NCI-H1105 (cell line): ENCODE measurements at regions not wholly inside any gene's neighbourhood (a gene's known extent, or its start where the extent isn't known, plus 50 kb on each side); places are given as distances from the start of the nearest gene placed in this dataset.
A peak's percentile ranks its signal among the peaks of the same experiment; 100 is the strongest.
"Not testable (repeated sequence)": the region's sequence is repeated elsewhere in the genome, so short reads cannot be mapped to it uniquely, and the experiment has no call there.

ENCODE experiments used
- DNase-seq: peaks from one replicate; lab custom pipeline; 2025; lab: John Stamatoyannopoulos, UW

DNA sequence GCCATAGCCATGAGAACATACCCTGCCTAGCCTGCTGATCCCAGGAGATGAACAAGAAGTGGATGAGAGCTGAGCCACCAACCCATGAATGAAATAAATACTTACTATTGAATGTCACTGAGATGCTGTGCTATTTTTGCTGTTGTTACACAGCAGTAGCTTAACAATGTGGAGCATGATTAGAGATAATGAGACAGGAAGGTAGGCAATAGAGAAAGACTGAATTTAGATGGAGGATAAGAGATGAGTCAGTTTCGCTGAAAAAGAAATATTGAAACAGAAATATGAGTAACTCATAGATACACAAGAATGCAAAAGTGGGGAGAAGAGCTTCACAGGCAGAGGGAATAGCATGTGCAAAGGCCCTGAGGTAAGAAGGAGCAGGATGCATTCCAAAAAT lies 94.9 kb upstream of the TOP1 start:
- no peak for DNase-seq

DNA sequence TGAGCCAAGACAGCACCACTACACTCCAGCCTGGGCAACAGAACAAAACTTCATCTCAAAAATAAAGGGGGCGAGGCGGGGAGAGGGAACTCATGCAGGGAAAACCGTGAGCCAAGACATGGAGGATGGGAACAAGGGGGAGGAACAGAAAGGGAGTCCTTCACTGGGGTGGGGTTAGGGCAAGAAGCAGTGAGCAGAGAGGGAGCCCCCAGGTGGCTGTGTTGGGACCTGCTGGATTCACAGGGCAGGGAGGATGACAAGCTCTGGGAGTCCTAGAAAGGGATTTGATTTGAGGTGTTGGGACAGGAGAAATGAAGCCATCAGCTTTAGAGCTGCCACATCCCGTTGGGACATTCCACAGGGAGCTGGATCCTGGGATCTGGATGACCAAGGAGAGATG lies 90.6 kb upstream of the TOP1 start:
- DNase-seq, result no peak

DNA sequence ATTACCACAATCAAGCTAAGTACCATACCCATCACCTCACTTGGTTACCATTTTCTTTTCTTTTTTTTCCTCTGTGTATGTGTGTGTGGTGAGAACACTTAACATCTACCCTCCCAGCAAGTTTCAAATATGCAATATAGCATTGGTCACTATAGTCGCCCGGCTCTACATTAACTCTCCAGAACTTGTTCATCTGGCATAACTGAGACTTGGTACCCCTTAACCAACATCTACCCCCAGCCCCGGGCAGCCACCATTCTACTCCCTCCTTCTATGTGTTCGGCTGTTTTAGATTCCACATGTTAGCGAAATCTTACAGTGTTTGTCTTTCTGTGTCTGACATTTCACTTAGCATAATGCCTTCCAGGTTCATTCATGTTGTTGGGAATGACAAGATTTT lies 89.0 kb upstream of the TOP1 start:
- no peak for DNase-seq

DNA sequence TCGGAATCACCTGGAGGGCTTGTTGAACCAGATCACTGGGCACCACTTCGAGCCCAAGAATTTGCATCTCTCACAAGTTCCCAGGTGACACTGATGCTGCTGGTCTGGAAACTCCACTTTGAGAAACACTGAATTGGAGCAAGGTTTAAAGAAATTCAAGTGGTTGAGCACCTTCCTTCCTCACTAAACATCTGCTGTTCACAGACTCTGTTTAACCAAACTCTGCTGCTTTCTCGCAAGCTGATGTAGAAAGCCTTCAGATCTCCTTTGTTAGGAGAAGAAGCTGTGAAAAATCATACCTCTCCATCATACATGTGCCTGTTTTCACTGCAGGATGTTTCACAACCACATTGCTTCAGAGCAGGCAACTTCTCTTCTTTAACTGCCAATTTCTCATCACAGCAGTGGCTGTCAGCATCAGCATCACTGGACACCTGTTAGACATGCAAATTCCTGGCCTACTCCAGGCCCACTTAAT lies 87.5 kb upstream of the TOP1 start:
- DNase-seq, result no peak

DNA sequence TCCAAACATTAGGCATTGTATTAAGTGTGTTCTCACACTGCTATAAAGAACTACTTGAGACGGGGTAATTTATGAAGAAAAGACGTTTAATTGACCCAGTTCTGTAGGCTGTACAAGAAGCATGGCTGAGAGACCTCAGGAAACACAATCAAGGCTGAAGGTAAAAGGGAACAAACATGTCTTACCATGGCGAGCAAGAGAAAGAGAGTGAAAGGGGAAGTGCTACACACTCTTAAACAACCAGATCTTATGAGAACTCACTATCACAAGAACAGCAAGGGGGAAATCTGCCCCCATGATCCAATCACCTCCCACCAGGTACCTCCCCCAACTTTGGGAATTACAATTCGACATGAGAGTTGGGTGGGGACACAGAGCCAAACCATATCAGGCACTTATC lies 86.6 kb upstream of the TOP1 start:
- no peak for DNase-seq

DNA sequence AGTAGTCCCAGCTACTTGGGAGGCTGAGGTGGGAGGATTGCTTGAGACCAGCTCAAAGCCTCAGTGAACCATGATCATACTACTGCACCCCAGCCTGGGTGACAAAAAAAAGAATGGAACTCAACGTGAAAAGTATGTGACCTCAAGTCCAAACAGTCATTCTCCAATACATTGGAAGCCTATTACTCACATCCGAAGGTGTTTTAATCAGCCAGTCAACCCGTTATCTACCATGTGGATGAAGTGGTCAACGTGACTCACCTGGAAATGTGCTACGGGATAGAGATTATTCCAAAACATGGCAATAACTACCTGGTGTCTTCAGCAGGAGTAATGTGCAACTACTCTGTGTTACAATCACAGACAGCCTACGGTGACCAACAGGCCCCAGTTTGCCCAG lies 85.8 kb upstream of the TOP1 start:
- DNase-seq, result no peak

DNA sequence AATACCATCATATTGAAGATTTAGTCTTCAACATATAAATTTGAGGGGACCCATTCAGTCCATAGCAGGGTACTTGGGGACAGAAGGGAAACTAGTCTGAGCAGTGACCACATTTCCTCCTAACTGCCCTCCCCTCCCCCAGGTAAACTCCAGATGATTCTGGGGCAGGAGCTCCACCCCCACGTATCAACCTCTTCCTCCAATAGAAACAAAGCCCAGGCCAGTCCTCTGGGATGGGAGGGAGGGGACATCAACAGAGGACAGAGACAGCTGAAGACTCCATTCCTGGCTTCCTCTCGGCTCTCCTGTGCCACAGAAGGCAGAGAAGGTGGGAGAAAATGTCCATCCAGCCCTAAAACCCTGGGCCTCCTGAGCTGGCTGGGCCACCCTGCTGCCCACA lies 85.0 kb upstream of the TOP1 start:
- DNase-seq, result no peak

DNA sequence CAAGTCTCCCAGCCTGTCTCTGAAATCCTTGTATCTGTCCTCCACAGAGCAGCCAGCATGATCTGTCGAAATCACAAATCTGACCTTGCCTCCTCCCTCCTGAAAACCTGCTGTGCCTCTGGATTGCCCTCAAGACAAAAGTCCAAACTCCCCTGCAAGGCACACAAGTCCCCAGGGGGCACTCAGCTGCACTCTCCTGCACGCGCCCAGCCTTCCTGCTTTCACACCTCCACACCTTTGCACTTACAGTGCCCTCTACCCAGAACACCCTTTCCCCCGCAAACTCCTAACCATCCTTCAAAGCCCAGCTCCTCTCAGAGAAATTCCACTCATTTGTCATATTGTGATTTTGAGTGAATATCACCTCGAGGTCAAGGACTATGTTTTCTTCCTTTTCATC lies 83.4 kb upstream of the TOP1 start:
- no peak for DNase-seq

DNA sequence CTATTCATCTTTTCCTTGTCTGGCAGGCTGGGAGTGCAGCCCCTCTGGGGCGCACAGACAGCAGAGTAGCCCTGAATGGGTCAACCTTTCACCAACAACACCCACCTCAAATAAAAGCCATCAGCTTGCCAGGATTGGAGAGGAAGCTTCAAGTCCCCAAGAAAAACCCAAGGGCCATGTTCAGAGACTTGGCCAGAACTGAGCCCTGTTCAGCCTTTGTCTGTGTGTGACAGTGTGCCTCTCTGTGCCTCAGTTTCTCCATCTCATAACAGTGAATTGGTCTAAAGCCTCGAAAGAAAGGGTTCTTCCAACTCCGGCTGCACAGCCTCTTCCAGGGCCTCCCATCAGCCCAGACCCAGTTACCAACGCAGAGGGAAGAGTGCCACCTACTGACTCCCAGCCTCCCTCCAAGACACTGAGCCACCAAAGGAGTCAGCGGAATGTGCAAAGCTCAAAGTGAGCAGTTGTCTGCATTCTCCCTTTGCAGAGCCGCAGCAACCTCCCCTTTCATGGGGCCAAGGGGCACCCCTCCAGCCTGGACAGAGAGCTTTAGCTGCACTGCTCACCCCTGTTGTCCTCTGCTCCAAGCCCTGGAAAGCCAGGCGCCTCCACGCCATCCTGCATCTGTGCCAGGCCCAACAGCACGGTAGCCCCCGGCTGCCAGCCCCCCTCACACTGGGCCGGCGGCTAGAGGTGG lies 82.7 kb upstream of the TOP1 start:
- peak; percentile 37 for DNase-seq

DNA sequence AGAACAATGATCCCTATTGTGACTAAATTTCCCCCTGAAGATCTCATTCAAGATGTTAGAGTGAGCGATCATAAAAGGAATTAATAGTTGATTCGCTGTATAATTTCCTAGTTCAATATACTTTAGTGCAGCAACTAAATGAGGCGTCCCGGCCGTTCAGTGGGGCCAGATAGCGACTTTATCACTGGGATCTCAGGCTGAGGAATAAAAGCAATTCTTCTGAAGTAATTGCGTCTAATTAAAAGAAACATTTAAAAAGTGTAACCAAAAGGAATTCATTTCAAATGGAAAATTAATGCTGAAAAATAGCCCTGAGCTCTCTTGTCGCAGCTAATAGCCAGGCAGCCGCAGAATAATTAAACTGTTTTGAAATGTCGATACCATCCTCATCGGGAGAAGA lies 82.2 kb upstream of the TOP1 start:
- DNase-seq, result no peak

DNA sequence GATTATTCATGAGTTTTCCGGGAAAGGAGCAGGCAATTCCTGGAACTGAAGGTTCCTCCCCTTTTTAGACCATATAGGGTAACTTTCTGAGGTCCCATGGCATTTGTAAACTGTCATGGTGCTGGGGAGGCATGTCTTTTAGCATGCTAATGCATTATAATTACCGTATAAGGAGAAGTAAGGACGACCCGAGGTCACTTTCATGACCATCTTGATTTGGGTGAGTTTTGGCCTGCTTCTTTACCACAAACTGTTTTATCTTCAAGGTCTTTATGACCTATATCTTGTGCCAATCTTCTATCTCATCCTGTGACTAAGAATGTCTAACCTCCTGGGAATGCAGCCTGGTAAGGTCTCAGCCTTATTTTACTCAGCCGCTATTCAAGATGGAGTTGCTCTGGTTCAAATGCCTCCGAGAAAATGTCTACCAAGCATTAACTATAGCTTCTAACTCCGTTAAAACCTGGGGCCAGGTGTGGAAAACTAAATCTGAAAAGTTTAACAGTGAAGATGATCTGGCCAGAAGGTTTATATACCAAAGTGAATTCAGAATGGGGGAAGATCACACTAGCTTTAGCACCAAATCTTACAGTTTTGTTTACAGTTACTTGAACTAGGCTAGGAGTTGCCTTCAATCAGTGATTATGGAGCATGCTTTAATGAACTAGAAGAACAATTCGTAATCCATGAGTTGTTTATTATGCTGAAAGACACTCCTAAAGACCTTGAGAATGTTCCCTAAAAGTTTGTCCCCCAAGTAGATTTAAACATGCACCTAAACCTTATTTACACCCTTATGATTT lies 80.0 kb upstream of the TOP1 start:
- no peak for DNase-seq

DNA sequence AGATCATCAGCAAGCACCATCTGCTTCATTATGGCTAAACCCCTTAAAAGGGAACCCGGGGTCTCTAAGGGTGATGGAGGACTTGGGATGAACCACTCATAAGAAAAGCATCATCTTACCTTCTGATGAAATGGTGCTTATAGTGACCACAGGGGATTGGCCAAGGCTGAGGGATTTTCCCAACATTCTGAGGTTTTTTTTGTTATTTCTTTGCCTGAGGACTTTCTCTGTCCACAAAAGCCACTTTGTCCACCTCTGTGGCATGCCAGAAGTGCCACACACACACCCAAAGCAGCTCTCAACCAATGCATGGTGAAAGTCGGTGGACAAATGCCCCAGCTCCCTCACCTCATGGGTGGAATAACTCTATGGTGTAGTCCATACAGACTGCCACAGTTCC lies 79.3 kb upstream of the TOP1 start:
- no peak for DNase-seq

DNA sequence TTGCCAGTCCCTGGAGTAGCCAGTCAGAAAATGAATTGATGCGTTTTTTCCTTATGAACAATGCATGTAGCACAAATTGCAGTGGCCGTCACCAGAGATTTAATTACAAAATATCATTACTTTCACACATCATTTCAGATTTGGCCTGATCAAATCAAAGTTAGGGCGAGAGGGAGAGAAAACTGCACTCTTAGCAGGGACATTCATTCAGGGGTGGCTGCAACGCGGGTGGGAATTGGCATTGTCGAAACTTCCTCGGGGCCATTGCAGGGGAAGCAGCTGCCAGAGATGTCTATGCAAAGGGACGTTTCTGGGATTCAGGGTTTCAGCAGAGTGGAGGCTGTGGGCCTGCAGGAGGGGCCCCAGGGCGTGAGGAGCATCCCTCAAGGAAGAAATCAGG lies 76.5 kb upstream of the TOP1 start:
- no peak for DNase-seq

DNA sequence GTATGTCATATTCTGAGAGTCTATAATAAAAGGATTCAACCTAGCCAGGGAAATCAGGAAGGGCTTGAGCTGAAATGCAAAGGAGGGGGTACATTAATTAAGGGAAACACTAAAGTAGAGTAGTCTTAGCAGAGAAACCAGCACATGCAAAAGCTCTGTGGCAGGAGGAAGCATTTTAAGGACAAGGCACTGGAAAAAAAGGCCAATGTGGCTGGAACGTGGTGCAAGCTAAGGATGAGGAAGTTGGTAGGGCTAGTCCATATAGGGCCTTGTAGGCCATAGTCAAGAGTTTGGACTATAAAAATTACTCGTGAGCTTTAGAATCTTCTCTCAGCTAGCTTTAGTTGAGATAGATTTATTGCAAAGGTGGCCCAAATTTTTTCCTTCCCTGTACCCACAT lies 75.2 kb upstream of the TOP1 start:
- DNase-seq, result no peak

DNA sequence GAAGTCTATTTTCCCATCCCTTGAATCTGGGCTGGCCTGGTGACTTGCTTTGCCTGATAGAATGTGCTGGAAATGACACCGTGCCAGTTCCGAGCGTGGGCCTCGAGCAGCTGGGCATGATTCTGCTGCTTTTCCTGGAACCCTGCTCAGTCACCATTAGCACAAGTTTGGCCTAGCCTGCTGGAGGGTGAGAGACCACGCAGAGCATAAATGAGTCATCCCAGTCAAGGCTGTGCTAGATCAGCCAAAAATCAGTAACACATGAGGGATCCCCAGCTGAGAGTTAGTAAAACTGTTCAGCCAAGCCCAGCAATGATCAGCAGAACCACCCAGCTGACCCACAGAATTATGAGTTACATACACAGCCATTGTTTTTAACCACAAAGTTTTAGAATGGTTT lies 74.8 kb upstream of the TOP1 start:
- no peak for DNase-seq

DNA sequence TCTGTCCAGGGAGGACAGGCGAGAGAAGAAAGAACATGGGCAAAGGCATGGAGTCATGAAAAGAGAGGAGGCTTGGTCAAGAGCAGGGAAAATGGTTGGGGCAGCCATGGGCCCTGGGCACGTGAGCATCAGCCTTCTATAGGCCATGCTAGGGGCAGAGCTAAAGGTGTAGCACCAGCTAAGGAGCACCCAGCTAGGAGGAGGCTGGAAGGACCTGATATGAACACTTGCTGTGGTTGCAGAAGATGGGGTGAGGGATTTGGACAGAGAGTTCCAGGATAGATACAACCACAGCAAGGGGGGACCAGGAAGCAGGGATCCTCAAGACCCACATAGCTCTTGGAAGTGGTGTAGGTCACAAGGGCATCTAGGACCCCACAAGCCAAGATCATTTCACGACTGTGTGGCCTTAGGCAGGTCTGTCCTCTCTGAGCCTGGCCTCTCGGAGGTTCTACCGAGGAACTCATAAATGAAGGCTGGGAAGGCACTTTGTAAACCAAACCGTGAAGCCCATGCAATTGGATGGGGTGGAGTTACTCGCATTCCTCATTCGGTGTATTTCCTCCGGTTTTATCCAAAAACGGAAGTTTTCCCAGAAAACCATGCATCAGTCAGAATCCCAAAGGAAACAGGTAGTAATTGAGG lies 74.0 kb upstream of the TOP1 start:
- no peak for DNase-seq

DNA sequence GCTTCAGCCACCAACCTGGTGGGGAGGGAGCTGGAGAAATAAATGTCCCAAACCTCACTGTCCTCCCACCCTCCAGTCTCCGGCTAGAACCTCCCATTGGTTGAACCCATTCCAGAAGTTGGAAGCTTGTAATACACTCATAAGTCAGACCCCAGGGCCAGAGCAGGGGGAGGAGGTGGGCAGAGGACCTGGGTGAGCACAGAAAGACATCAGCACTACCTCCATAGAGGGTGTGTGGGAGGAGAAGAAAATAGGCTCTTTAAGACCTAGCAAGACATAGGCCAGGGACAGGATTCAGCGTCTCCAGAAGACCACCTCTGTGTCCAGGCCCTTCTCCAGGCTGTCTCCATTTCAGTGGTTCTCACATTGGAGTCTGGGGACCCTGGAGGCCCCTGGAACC lies 73.3 kb upstream of the TOP1 start:
- no peak for DNase-seq

DNA sequence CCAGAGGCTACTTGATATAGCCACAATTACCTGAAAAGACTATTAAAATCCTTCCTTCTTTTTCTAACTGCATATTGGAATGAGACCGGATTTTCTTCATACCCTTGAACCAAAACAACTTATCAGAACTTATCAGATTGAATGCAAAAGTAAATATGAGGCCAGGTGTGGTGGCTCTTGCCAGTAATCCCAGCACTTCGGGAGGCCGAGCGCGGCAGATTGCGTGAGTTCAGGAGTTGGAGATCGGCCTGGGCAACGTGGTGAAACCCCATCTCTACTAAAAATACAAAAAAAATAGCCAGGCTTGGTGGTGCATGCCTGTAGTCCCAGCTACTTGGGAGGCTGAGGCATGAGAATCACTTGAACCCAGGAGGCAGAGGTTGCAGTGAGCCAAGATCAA lies 72.8 kb upstream of the TOP1 start:
- DNase-seq, result not testable (repeated sequence)

DNA sequence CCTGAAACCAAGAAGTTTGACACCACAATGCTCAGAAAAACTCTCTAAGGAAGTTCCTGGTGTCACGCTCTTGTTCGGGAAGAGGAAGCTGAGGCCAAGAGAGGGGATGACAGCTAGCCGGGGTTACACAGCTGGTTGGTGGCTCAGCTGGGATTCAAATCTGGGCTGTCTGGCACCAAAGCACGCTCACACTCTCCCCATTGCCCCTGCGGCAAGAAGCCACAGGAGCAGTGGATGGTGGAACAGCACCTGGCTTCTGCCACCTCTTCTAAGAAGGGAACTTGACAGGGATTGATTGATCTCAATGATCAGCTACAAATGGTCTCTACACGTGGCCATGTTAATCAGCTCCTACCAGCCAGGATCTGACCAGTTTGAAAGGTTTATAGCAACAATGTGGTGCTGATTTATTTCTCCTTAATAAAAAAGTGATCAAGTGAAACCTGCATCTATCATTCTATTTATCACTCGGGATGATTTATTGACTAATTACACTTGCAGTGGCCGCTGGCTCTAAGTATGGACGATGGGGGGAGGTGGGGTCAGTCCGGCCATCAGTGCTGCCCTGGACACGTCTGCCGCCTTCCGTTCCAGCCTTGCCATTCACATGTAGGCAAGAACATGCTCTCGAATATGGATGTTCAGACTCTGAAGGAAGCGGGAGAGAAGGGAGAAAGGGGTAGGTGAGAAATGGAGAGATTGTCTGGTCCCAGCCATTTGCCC lies 71.9 kb upstream of the TOP1 start:
- no peak for DNase-seq

DNA sequence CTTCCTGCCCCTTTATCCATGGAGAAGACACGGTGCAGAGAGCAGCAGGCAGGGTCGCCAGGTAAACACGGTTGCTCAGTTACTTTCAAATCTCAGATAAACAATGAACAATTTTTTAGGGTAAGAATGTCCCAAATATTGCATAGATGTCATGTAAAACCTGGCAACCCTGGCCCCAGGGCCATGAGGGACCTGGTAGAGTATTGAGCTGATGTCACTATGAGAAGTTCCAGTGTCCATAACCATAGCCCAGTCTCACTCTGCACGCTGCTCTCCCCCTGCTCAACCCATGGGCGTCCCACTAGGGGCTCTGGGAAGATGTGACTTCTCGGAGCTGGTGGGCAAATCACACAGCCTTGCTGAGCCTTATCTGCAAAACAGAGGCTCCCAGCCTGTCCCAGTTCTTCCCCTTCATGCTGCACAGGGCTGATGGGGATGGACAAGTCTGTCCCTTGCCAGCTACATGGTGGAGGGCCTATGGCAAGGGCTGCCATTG lies 71.3 kb upstream of the TOP1 start:
- no peak for DNase-seq

DNA sequence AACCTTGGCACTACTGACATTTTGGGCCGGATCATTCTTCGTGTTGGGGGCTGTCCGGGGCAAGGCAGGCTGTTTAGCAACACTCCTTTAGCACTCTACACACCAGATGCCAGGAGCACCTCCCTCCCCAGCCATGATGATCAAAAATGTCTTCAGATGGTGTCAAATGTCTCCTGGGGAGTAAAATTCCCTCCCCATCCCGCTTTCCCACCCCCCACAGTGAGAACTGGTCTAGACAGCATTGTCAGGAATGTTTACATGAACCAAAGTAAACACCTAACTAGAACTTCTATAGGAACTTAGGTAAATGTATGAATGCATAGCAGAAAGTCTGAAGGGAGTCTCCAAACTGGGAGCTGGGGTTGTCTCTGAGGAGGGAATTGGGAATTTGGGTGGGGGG lies 70.0 kb upstream of the TOP1 start:
- DNase-seq, result no peak

DNA sequence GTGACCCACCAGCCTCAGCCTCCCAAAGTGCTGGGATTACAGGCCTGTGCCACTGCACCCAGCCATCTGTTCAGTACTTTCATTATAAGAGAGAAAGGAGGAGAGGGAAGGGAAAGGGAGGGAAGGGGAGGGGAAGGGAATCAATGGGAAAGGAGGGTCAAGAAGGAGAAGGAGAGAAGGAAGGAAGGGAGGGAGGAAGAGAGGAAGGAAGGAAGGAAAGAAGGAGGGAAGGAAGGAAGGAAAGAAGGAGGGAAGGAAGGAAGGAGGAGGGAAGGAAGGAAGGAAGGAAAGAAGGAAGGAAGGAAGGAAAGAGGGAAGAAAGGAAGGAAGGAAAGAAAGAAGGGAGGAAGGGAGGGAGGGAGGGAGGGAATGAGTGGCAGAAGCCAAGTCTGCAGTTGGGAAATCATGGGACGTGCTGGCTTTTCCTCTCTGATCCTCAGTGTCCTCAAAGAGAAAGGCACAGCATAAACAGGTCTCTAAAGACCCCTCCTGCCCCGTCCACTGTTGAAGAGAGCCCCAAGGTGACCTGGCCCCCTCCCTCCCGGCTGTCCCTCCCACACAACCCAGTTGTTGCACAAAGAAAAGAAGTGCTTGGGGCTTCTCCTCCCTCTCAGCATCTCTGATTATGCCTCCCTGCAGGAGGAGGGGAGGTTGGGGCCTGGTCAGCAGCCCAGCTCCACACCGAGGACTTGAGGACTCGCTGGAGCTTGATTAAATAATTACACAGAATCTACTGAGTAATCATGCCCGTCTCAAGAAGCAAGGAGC lies 69.1 kb upstream of the TOP1 start:
- DNase-seq, result no peak
